A549 (cell line): ENCODE measurements at regions not wholly inside any gene's neighbourhood (a gene's known extent, or its start where the extent isn't known, plus 50 kb on each side); places are given as distances from the start of the nearest gene placed in this dataset.

Source experiments
- ATAC-seq, 2 experiments: fragments of 200-7000 bp in 1 of 2; fragments of >200 bp in 1 of 2; cut with Nextera tagmentation in 1 of 2; cut with Tn5 transposase in 1 of 2; 3 replicates each; pipeline versions ENCODE4 v1.8.0 to v1.9.1; 2018 to 2020; ENCODE audit warnings: mild to moderate bottlenecking in 1 of 2, moderate library complexity in 1 of 2
- CTCF ChIA-PET: fragments of 300-600 bp; sonication (Branson Sonifier 250); formaldehyde crosslinking; extraction: SDS; loops from one replicate; lab custom pipeline; 2021; ENCODE audit warnings: antibody characterized with exemption, inconsistent platforms; lab: Yijun Ruan, JAX
- POLR2A ChIA-PET: fragments of 350-600 bp; formaldehyde crosslinking; extraction: SDS; loops from one replicate; lab custom pipeline; 2021; ENCODE audit warnings: antibody characterized with exemption, inconsistent platforms; lab: Yijun Ruan, JAX
- DNase-seq, 2 experiments: peaks; one replicate each; pipeline versions ENCODE4 v3.0.0 to v3.0.0-alpha.2; 2011 to 2016; ENCODE audit warnings: low read depth in 1 of 2, low spot score in 1 of 2
- FAIRE-seq: peaks from 2 replicates; lab custom pipeline; 2011; peaks lifted over from hg19 to GRCh38; lab: Jason Lieb, UNC
- H3K27ac ChIP-seq, 2 experiments: fragments of >200 bp; sonication (Bioruptor Twin); formaldehyde crosslinking; 3 replicates each; pipeline ENCODE4 v1.5.1; 2016 to 2017
- H3K4me1 ChIP-seq: fragments of >200 bp; sonication (Bioruptor Twin); formaldehyde crosslinking; 3 replicates; pipeline ENCODE4 v1.6.1; 2016
- H3K4me2 ChIP-seq: fragments of >200 bp; sonication (Bioruptor Twin); formaldehyde crosslinking; 3 replicates; pipeline ENCODE4 v1.6.1; 2016
- H3K4me3 ChIP-seq: fragments of >200 bp; sonication (Bioruptor Twin); formaldehyde crosslinking; 3 replicates; pipeline ENCODE4 v1.5.1; 2016
- H3K9me3 ChIP-seq: fragments of >200 bp; sonication (Bioruptor Twin); formaldehyde crosslinking; 3 replicates; pipeline ENCODE4 v1.6.1; 2016
- ATOH8 ChIP-seq: fragments of 250-450 bp; sonication (Bioruptor Pico); IDR thresholded peaks from 2 replicates; pipeline ENCODE4 v1.5.0; 2020; ENCODE audit warnings: low read depth, mild to moderate bottlenecking, moderate library complexity
- BHLHE40 ChIP-seq: IDR thresholded peaks from 2 replicates; pipeline ENCODE4 v1.6.1; 2012; ENCODE audit warnings: low read depth, low read length, inconsistent platforms
- CBX2 ChIP-seq: fragments of 200-600 bp; sonication (generic); IDR thresholded peaks from 2 replicates; pipeline ENCODE4 v1.6.1; 2016; ENCODE audit warnings: low read depth, mild to moderate bottlenecking, borderline replicate concordance
- CEBPB ChIP-seq, 2 experiments: fragments of >200 bp in 1 of 2; sonication (Bioruptor Twin) in 1 of 2; formaldehyde crosslinking in 1 of 2; IDR thresholded peaks; 2 replicates each; pipeline ENCODE4 v1.6.1; 2012 to 2016
- CHD2 ChIP-seq: fragments of 150-350 bp; IDR thresholded peaks from 2 replicates; pipeline ENCODE4 v1.6.1; 2014; ENCODE audit warnings: low read length; ENCODE audit not compliant: partially characterized antibody
- CHD4 ChIP-seq: fragments of 200-600 bp; sonication (generic); IDR thresholded peaks from 2 replicates; pipeline ENCODE4 v1.6.1; 2016; ENCODE audit warnings: antibody characterized with exemption, mild to moderate bottlenecking, borderline replicate concordance
- E2F6 ChIP-seq: IDR thresholded peaks from 2 replicates; pipeline ENCODE4 v1.6.1; 2012; ENCODE audit warnings: low read depth, borderline replicate concordance
- EHF ChIP-seq: fragments of 250-450 bp; sonication (Bioruptor Pico); IDR thresholded peaks from 2 replicates; pipeline ENCODE4 v1.5.0; 2020; ENCODE audit warnings: mild to moderate bottlenecking
- ESRRA ChIP-seq: fragments of 150-350 bp; IDR thresholded peaks from 2 replicates; pipeline ENCODE4 v1.6.1; 2014; ENCODE audit warnings: mild to moderate bottlenecking, low read length, borderline replicate concordance
- FOSB ChIP-seq: fragments of 250-450 bp; sonication (Bioruptor Pico); IDR thresholded peaks from 2 replicates; pipeline ENCODE4 v1.5.0; 2020; ENCODE audit warnings: mild to moderate bottlenecking, moderate library complexity
- FOSL2 ChIP-seq, 2 experiments: fragments of 450-650 bp in 1 of 2; fragments of >200 bp in 1 of 2; sonication (Bioruptor Twin) in 1 of 2; formaldehyde crosslinking; IDR thresholded peaks; 2 replicates each; pipeline versions ENCODE4 v1.5.0 to v1.6.1; 2016 to 2020; ENCODE audit warnings: mild to moderate bottlenecking in 1 of 2, moderate library complexity in 1 of 2
- FOXS1 ChIP-seq: fragments of 250-450 bp; sonication (Bioruptor Pico); IDR thresholded peaks from 2 replicates; pipeline ENCODE4 v1.5.0; 2020; ENCODE audit warnings: mild to moderate bottlenecking, moderate library complexity
- GATA3 ChIP-seq: IDR thresholded peaks from 2 replicates; pipeline ENCODE4 v1.6.1; 2012; ENCODE audit warnings: borderline replicate concordance
- HDAC2 ChIP-seq: fragments of 200-600 bp; sonication (generic); IDR thresholded peaks from 2 replicates; pipeline ENCODE4 v1.6.1; 2016
- HES2 ChIP-seq: fragments of >200 bp; sonication (Bioruptor Twin); formaldehyde crosslinking; IDR thresholded peaks from 2 replicates; pipeline ENCODE4 v1.6.1; 2016
- HEYL ChIP-seq: fragments of 250-450 bp; sonication (Bioruptor Pico); IDR thresholded peaks from 2 replicates; pipeline ENCODE4 v1.8.0; 2021; ENCODE audit warnings: mild to moderate bottlenecking, moderate library complexity
- HOXA7 ChIP-seq: fragments of 250-450 bp; sonication (Bioruptor Pico); IDR thresholded peaks from 2 replicates; pipeline ENCODE4 v1.5.0; 2020; ENCODE audit warnings: mild to moderate bottlenecking, moderate library complexity
- HOXB5 ChIP-seq: fragments of 250-450 bp; sonication (Bioruptor Pico); IDR thresholded peaks from 2 replicates; pipeline ENCODE4 v1.5.0; 2020; ENCODE audit warnings: mild to moderate bottlenecking, moderate library complexity
- JUN ChIP-seq, 2 experiments: fragments of >200 bp; sonication (Bioruptor Twin); formaldehyde crosslinking; IDR thresholded peaks; 2 replicates in 1 of 2; 3 replicates in 1 of 2; pipeline ENCODE4 v1.6.1; 2016 to 2017
- KDM5A ChIP-seq: fragments of 200-600 bp; sonication (generic); IDR thresholded peaks from 2 replicates; pipeline ENCODE4 v1.6.1; 2016; ENCODE audit warnings: antibody characterized with exemption, mild to moderate bottlenecking
- MAX ChIP-seq: IDR thresholded peaks from 2 replicates; pipeline ENCODE4 v1.6.1; 2012
- NFE2L2 ChIP-seq: fragments of 150-350 bp; conservative IDR thresholded peaks from 2 replicates; pipeline ENCODE4 v1.6.1; 2014; ENCODE audit warnings: low read length
- NR3C1 ChIP-seq: fragments of >200 bp; sonication (Bioruptor Twin); formaldehyde crosslinking; IDR thresholded peaks from 3 replicates; pipeline ENCODE4 v1.6.1; 2017
- PBX3 ChIP-seq: IDR thresholded peaks from 2 replicates; pipeline ENCODE4 v1.6.1; 2012
- RARB ChIP-seq: fragments of 250-450 bp; sonication (Bioruptor Pico); IDR thresholded peaks from 2 replicates; pipeline ENCODE4 v1.8.0; 2021; ENCODE audit warnings: mild to moderate bottlenecking, moderate library complexity
- RNF2 ChIP-seq: fragments of 200-600 bp; sonication (generic); IDR thresholded peaks from 2 replicates; pipeline ENCODE4 v1.6.1; 2016; ENCODE audit warnings: low read depth, mild to moderate bottlenecking, antibody characterized with exemption, moderate library complexity, borderline replicate concordance
- SMC3 ChIP-seq: fragments of >200 bp; sonication (Bioruptor Twin); formaldehyde crosslinking; IDR thresholded peaks from 3 replicates; pipeline ENCODE4 v1.6.1; 2018; ENCODE audit warnings: inconsistent platforms
- SREBF2 ChIP-seq: fragments of 450-650 bp; IDR thresholded peaks from 2 replicates; pipeline ENCODE4 v1.6.1; 2014; ENCODE audit warnings: mild to moderate bottlenecking, moderate library complexity
- TP53 ChIP-seq: fragments of 250-450 bp; sonication (Bioruptor Pico); IDR thresholded peaks from 2 replicates; pipeline ENCODE4 v1.5.0; 2021; ENCODE audit warnings: mild to moderate bottlenecking, moderate library complexity
- USF2 ChIP-seq: fragments of 450-650 bp; IDR thresholded peaks from 2 replicates; pipeline ENCODE4 v1.6.1; 2014; ENCODE audit warnings: antibody characterized with exemption
- ZC3H11A ChIP-seq: fragments of 450-650 bp; IDR thresholded peaks from 2 replicates; pipeline ENCODE4 v1.6.1; 2014; ENCODE audit warnings: antibody characterized with exemption, mild to moderate bottlenecking
- ZSCAN20 ChIP-seq: fragments of 250-450 bp; sonication (Bioruptor Pico); IDR thresholded peaks from 2 replicates; pipeline ENCODE4 v1.8.0; 2022; ENCODE audit warnings: mild to moderate bottlenecking, moderate library complexity
- WGBS: methylation state at CpG from one replicate; pipeline ENCODE4 v1.1.6; 2017; ENCODE audit errors: missing lambda C conversion rate; 5-methylcytosine and 5-hydroxymethylcytosine counted together

- no peaks in the 10 kb centered on the region for H3K9me3 ChIP-seq
- DNase-seq: no peak
- ChIA-PET POLR2A (no interaction called here), CTCF (no interaction called here)
- WGBS: 8% methylated on average over 5 of the region's 5 CpGs
- FAIRE-seq: no peak
- no peak for ATAC-seq
- H3K4me2 ChIP-seq: no peak overlapping the region
- H3K4me3 ChIP-seq: no peak overlapping the region
- no peak for TF ChIP-seq FOSB (CRISPR knock-in tag)
- no peak for TF ChIP-seq USF2
- no peak for TF ChIP-seq JUN (IDR thresholded peaks at IDR 0.05)
- TF ChIP-seq CHD4: no peak
- no peak for TF ChIP-seq HES2
- no peak for TF ChIP-seq NFE2L2
- TF ChIP-seq EHF: no peak
- no peak for TF ChIP-seq CEBPB (IDR thresholded peaks at IDR 0.05)
- TF ChIP-seq ZC3H11A: no peak
- TF ChIP-seq SMC3: no peak
- TF ChIP-seq GATA3: no peak
- no peak for TF ChIP-seq ZSCAN20 (CRISPR knock-in tag)
- TF ChIP-seq HDAC2: no peak
- no peak for TF ChIP-seq E2F6
- TF ChIP-seq CHD2: no peak
- TF ChIP-seq HOXB5: no peak
- no peak for TF ChIP-seq FOXS1
- TF ChIP-seq ESRRA: no peak
- TF ChIP-seq HEYL: no peak
- TF ChIP-seq TP53 (CRISPR knock-in tag): no peak
- H3K27ac ChIP-seq: no peak overlapping the region
- no peaks in the 10 kb centered on the region for H3K4me1 ChIP-seq
Observed at GRCh38 chr22:49124608-49125007, 703.1 kb downstream of the BRD1 start.

- 11% methylated on average over 11 of the region's 11 CpGs for WGBS
- H3K4me1 ChIP-seq: no peaks in the 10 kb centered on the region
- H3K9me3 ChIP-seq: no peaks in the 10 kb centered on the region
- FAIRE-seq: no peak
- no peak overlapping the region for H3K4me2 ChIP-seq
- POLR2A ChIA-PET: no interaction called here
- TF ChIP-seq EHF (no peak), HOXA7 (CRISPR knock-in tag) (no peak), CEBPB (IDR thresholded peaks at IDR 0.05) (no peak), FOXS1 (no peak), MAX (no peak), GATA3 (no peak), PBX3 (no peak), HES2 (no peak), NR3C1 (no peak), CBX2 (no peak), USF2 (no peak), SREBF2 (no peak), FOSL2 (IDR thresholded peaks at IDR 0.05) (no peak), FOSL2 (CRISPR knock-in tag; IDR thresholded peaks at IDR 0.05) (no peak), TP53 (CRISPR knock-in tag) (no peak), ATOH8 (CRISPR knock-in tag) (no peak), RARB (CRISPR knock-in tag) (no peak), BHLHE40 (no peak), KDM5A (no peak), RNF2 (no peak), NFE2L2 (no peak)
- TF ChIP-seq, all 56 proteins: peak for 0
- DNase-seq (no peak), ATAC-seq (no peak)
- Histone ChIP-seq H3K27ac (no peak overlapping the region), H3K4me3 (no peak overlapping the region)
- CTCF ChIA-PET: interaction anchor here (0.7 kb wide), 1 partner anchor 79 kb away, joined by 3 read pairs; no protein-coding TSS in a partner anchor
Observed at GRCh38 chr22:49123621-49124192, 704.0 kb downstream of the BRD1 start.
